GM18909 (cell line): ENCODE measurements at regions not wholly inside any gene's neighbourhood (a gene's known extent, or its start where the extent isn't known, plus 50 kb on each side); places are given as distances from the start of the nearest gene placed in this dataset.

Source experiments
- ATAC-seq: cut with Tn5 transposase; IDR thresholded peaks from one replicate; pipeline ENCODE4 v1.9.1; 2021; ENCODE audit warnings: mild to moderate bottlenecking; ENCODE audit not compliant: unreplicated experiment, poor library complexity

GRCh38 chr4:78722878-78723277, 53.3 kb upstream of the BMP2K start:
- ATAC-seq, result no peak
